Lung (tissue), 11 donors: ENCODE measurements at regions not wholly inside any gene's neighbourhood (a gene's known extent, or its start where the extent isn't known, plus 50 kb on each side); places are given as distances from the start of the nearest gene placed in this dataset.
A peak's percentile ranks its signal among the peaks of the same experiment; 100 is the strongest.

Experiments
- ATAC-seq: fragments of 200-7000 bp; cut with Tn5 transposase; one replicate; pipeline ENCODE4 v1.9.1; 2020; ENCODE audit warnings: moderate number of reproducible peaks; ENCODE audit not compliant: insufficient read depth, low FRiP score
- DNase-seq, 3 donors: peaks; one replicate each; pipeline ENCODE4 v3.0.0-alpha.2; 2013 to 2017
- H3K27ac ChIP-seq, 2 donors: one replicate each; pipeline ENCODE4 v1.5.1; 2013; ENCODE audit warnings: mild to moderate bottlenecking in 2 of 2, moderate library complexity in 2 of 2, control low read depth in 1 of 2, inconsistent platforms in 1 of 2, low read depth in 1 of 2, low read length in 1 of 2
- H3K27me3 ChIP-seq, 3 donors: one replicate each; pipeline ENCODE4 v1.5.1; 2013; ENCODE audit warnings: low read length in 2 of 3; ENCODE audit not compliant: control insufficient read depth in 3 of 3, insufficient read depth in 3 of 3
- H3K36me3 ChIP-seq, 4 donors: one replicate each; pipeline ENCODE4 v1.5.1; 2013; ENCODE audit warnings: low read length in 4 of 4, mild to moderate bottlenecking in 1 of 4, moderate library complexity in 1 of 4; ENCODE audit not compliant: control insufficient read depth in 4 of 4, insufficient read depth in 4 of 4
- H3K4me1 ChIP-seq, 5 donors: one replicate each; pipeline ENCODE4 v1.5.1; 2013; ENCODE audit warnings: low read length in 5 of 5, mild to moderate bottlenecking in 2 of 5, moderate library complexity in 1 of 5; ENCODE audit not compliant: control insufficient read depth in 5 of 5, insufficient read depth in 5 of 5
- H3K4me3 ChIP-seq: one replicate; pipeline ENCODE4 v1.5.1; 2013; ENCODE audit warnings: mild to moderate bottlenecking, control low read depth, moderate library complexity
- H3K9ac ChIP-seq, 2 donors: one replicate each; pipeline ENCODE4 v1.5.1; 2013; ENCODE audit warnings: low read length in 2 of 2, control low read depth in 1 of 2; ENCODE audit not compliant: insufficient read depth in 1 of 2
- H3K9me3 ChIP-seq, 4 donors: one replicate each; pipeline ENCODE4 v1.5.1; 2013; ENCODE audit warnings: low read length in 3 of 4, mild to moderate bottlenecking in 1 of 4, moderate library complexity in 1 of 4; ENCODE audit not compliant: control insufficient read depth in 4 of 4, insufficient read depth in 3 of 4
- CTCF ChIP-seq: IDR thresholded peaks from 2 replicates; pipeline ENCODE4 v1.5.1; 2012; ENCODE audit warnings: mild to moderate bottlenecking; ENCODE audit errors: control extremely low read depth, extremely low read depth
- WGBS, 2 donors: extraction: QIAGEN DNeasy Blood & Tissue Kit; methylation state at CpG; one replicate each; pipeline ENCODE4 v1.1.7; 2013; 5-methylcytosine and 5-hydroxymethylcytosine counted together
- donor health status: control.
- donor health status: control.
- donor health status: Bipolar disorder and iron deficiency.
- donor health status: healthy.
- donor health status: DM: yes; HTN: yes; CAD: no.

- no peak overlapping the region for H3K4me3 ChIP-seq
- ATAC-seq: no peak
- no peaks in the 10 kb centered on the region for H3K9me3 ChIP-seq
- no peak for TF ChIP-seq CTCF
- H3K27ac ChIP-seq: peak overlapping the region in 1 of 2 donors; percentile 43
- 85 to 90% methylated on average over 8 of the region's 8 CpGs for whole genome bisulfite sequencing, 2 donors
- H3K9ac ChIP-seq: no peak overlapping the region
- no peak for DNase-seq
- H3K4me1 ChIP-seq: peaks cover 3 to 40% (median 15%) of the 10 kb centered on the region in 5 donors
- H3K27me3 ChIP-seq: no peaks in the 10 kb centered on the region
- no peaks in the 10 kb centered on the region for H3K36me3 ChIP-seq
Observed at GRCh38 chr22:44362249-44363012, 49.7 kb upstream of the SHISAL1 start.
